SU-DHL-6 (cell line): ENCODE measurements at regions not wholly inside any gene's neighbourhood (a gene's known extent, or its start where the extent isn't known, plus 50 kb on each side); places are given as distances from the start of the nearest gene placed in this dataset.

Experiments
- CTCF ChIP-seq: fragments of 200-600 bp; sonication (generic); IDR thresholded peaks from one replicate; pipeline ENCODE4 v1.5.1; 2017; ENCODE audit warnings: antibody characterized with exemption, mild to moderate bottlenecking, low read length, moderate library complexity; ENCODE audit not compliant: insufficient read depth, poor library complexity, severe bottlenecking
- EZH2phosphoT487 ChIP-seq: fragments of 200-600 bp; sonication (generic), shearing (Covaris generic); conservative IDR thresholded peaks from 2 replicates; pipeline ENCODE4 v1.6.1; 2018; ENCODE audit warnings: mild to moderate bottlenecking, antibody characterized with exemption, low read length, moderate library complexity, mixed read lengths

- TF ChIP-seq CTCF, result no peak
- no peak for TF ChIP-seq EZH2phosphoT487
These were observed 440.2 kb upstream of the CCL2 start for GRCh38 chr17:33814852-33815251.
